CD4-positive, alpha-beta T cell treated with Interleukin-12 subunit alpha and Interleukin-12 subunit beta, for 1 hour (primary cell): ENCODE measurements at regions not wholly inside any gene's neighbourhood (a gene's known extent, or its start where the extent isn't known, plus 50 kb on each side); places are given as distances from the start of the nearest gene placed in this dataset.
"Not testable (repeated sequence)": the region's sequence is repeated elsewhere in the genome, so short reads cannot be mapped to it uniquely, and the experiment has no call there.

ENCODE experiments used
- DNase-seq: peaks from one replicate; pipeline ENCODE4 v3.0.0-alpha.2; 2020

DNA sequence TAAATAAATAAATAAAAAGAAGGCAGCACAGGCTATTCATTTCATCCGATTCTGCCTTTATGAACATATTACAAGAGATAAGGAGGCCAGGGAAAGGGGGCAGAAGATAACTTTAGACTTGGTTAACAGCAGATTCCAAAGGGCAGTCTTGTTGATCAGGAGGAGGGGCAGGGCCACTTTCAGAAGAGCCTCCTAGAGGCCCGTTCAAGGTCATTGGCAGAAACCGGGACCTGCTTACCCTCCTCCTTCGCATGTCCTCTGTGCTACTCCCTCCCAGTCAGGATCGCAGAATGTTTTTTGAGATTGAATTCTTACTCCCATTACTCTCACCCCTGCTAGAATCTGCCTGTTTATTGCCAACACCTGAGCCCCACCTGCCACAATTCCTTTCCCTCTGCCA lies 217.0 kb upstream of the IPO5 start:
- DNase-seq = no peak

DNA sequence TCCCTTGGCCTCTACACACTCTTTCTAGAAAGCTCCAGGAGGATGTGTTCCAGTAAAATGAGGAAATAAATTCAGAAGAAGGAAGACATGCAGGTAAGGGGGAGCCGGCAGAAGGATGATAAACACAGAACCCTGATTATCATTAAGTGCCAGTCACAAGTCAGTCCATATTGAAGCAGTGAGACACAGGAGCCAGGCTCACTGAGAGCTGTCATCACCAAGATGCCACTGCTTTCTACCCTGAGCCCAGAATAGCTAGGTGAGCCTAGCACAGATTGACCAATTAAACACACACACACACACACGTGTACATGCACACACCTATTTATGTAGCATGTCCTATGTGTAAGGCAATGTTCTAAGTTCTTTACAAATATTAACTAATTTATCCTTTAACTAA lies 211.4 kb upstream of the IPO5 start:
- DNase-seq = no peak

DNA sequence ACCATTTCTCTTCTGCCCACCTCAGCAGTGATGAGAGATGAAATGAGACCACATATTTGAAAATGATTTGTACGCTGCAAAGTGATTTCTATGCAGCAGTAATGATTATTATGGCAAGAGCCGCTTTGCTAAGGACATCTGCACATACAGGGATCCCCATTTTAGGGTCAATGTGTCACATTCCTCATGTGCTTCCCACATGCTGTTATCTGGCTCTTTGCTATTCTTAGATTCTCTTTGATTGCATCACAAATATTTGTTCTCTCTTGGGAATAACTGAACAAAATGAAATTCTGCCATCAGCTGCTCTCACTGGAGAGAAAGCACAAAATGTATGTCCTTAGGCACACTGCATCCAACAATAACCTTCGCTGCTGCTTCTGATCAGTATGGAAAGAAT lies 209.5 kb upstream of the IPO5 start:
- no peak for DNase-seq

DNA sequence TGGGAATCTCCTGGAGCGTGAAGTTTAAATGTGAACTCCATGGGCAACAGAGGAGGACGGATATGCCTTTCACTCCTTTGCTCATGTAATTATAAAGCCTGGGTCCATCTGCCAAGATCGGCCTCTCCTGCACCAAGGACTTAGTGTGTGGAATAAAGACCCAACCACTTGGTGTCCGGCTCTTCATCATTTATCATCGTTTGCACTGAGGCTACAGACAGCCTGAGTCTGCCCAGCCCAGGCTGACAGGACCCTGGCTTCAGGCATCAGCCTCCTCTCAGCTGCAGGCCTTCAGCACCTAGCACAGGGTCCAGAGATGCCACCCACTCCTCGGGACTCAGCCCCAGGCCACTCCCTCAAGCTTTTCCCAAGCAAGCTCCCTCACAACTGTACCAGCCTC lies 206.8 kb upstream of the IPO5 start:
- DNase-seq = no peak

DNA sequence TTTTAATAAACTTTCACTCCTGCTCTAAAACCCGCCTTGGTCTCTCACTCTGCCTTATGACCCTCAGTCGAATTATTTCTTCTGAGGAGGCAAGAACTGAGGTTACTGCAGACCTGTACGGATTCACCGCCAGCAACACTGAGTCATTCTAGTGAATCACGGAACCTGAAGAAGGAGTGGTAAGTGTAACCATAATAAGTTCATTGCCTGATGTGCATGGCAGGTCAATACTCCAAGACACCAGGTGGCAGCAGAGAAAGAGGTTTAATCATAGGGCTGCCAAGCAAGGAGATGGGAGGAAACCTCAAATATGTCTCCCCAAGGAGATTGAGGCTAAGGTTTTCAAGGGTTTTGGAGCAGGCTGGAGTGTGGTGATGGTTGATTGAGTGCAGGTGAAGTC lies 204.3 kb upstream of the IPO5 start:
- no peak for DNase-seq

DNA sequence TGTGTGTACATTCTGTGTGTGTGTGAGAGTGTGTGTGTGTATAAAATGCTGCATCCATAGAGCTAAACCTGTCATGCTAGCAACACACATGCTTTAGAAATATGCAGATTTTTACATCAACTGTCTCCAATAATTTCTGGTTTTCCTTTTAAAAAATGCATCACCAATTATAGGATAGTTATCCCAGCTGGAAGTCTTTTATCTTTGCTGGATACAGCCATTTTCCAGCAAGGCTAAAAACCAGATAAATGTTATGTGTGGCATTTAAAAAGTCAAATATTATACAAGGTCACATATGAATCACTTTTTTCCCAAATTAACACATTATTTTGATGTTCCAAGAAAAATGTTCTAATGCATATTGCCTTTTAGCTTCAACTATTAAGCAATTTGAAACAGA lies 202.0 kb upstream of the IPO5 start:
- DNase-seq = no peak

DNA sequence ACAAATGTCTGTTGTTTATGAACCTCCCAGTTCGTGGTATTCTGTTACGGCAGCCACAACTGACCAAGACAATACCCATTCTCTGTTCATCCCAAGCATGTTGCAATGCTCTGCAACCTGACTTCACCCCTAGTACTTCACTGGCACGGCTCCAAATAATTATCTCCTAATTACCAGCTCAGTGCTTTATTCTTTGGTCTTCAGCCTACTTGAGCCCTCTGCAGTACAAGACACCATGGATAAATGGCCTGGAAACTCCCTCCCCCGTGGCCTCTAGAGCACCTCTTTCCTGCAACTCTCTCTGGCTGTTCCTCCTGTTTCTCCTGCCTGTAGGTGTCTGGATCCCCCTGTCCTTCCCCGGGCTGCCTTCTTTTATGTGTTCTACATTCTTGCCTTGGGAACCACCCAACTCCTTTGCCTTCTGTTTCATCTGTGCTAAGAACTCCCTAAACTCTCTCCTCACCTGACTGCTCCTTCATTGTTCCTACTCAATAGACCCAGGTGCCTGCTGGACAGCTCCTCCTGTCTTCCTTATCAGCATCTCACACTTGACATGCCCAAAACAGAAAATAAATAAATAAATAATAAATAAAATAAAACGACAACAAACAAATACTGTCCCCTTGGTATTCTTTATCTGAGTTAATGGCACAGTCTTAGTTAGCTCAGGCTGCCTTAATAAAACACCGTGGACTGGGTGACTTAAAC lies 200.4 kb upstream of the IPO5 start:
- DNase-seq = no peak

DNA sequence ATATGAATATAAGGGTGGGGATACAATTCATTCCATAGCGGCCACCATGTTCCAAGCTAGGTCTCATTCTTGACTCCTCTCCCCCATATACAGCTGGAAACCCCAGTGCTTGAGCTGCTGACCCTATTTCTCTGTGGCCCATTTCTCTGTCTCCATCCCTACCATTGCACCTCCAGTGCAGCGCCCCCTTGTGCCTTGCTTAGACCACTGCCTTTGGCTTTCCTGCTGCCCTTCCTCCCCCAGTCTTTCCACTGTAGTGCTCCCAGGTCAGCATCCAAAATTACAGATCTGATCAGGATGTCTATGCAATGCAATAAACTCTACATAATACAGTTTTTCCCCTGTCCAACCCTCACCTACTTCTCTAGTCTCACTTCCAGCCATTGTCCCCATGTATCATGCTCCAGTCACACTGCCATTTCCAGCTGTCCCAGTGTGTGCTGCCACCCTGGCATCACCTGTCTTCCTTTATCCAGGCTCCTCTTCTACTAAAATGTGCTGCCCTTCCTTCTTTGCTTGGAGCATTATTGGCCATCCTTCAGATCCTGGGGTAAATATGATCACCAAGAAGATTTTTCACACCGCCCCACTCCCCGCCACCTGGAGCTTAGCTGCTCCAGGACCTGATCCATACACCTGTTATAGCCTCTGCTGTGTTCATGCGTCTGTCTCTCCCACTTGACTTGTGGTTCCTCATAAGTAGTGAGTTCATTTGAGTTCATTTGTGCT lies 199.4 kb upstream of the IPO5 start:
- no peak for DNase-seq

DNA sequence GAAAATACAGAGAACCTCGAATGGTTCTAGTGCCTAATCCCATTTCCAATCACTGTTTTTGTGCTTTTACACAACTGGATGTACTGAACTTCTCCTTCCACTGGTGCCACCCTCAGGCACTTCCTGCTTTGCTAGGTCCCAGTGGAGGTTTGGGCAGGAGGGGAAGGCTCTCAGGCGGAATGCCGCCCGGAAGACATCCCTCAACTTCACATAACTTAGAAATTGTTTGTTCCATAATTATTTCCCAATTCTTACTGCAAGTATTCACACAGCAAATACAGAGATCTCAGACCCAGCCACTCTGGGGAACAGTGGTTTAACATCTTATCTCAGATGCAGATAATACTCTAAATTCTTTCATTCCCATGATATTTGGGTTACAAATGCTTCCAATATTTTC lies 195.7 kb upstream of the IPO5 start:
- DNase-seq = no peak

DNA sequence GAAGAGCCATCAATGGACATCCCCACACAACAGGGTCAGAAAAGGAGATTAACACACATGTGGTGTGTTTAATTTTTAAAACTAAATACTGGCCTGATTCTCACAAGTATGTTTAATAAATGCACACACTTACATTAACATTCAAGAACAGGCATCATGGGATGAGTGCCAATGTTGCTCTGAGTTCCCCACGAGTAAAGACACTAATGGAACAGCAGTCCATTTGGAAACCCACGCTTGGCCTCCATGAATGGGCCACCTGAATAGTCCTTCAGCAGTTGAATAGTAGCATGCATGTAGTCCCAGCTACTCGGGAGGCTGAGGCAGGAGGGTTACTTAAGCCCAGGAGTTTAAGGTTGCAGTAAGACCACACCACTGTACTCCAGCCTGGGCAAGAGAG lies 195.2 kb upstream of the IPO5 start:
- no peak for DNase-seq

DNA sequence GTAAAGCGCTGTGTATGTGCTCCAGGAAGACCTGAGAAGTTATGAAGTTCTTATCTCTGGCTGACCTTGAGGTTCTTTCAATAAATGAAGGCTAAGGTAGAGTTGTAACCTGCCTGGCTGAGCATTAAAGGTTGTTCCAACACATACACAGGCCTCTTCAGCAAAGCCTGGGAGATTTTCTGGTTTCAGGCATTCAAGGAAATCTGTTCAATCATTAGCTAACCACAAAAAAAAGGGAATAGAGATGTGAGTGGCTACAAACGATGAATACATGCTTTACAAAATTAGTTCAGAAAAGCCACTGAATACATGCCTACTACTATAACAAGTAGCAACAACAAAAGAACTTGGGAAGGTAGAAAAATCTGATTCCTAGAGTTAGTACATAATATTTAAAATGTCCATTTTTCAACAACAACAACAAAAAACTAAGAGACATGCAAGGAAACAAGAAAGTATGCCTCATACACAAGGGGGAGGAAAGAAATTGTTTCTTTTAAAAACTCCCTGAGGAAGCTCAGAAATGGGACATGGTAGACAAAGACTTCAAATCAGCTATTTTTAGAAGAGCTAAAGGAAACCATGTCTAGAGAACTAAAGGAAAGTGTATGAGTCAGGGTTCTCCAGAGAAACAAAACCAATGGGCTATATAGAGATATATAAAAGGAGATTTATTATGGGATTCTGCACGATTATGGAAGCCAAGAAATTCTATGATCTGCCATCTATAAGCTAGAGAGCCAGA lies 191.5 kb upstream of the IPO5 start:
- DNase-seq = no peak

DNA sequence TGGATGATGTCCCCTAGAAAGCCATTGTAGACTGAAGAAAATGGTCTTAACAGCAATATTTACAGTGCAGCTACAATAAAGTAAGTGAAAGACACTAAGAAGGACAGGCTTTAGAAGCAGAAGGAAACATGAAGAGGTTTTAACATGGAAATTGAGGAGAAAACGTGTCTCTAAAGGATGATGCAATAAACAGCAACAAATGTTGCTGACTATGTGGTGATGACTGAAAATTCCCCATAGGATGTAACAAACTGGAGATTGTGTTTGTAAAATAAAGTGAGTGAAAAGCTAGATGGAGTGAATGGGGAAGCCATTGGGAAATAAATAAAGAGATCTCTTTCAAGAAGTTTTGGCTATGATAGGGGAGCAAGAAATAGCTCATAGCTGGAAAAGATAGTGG lies 186.7 kb upstream of the IPO5 start:
- no peak for DNase-seq

DNA sequence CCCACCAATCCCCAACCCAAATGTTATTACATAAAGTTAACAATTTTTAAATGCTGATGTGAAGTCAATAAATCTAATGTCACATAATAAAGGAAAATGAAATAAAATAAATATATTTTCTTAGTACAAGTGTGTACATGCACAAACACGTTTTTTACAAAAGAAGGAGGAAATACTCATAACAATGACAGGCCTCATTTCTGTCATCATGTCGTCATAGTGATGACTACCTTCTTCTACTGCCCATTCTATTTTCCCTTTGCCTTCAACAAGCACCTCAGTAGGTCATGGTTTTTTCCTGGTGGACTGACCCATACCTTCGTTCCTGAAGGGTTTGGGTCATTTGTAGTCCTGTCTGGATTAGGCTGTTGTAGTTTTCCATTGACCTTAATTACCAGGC lies 185.3 kb upstream of the IPO5 start:
- DNase-seq = no peak

DNA sequence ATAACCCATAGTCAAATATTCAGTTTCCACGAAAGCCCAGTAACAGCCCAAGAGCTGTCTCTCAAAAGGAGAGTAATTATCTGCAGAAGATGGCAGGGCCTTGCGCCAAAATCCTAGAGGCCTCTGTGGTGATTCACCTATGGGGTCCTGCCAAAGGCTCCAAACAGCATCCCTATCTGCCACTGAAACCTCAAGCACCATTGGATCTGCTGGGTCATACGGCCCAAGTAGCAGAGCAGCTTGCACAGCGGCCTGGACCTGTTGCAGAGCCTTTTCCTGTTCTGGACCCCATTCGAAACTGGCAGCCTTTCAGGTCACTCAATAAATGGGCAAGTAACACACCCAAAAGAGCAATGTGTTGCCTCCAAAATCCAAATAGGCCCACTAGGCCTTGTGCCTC lies 183.2 kb upstream of the IPO5 start:
- not testable (repeated sequence) for DNase-seq

DNA sequence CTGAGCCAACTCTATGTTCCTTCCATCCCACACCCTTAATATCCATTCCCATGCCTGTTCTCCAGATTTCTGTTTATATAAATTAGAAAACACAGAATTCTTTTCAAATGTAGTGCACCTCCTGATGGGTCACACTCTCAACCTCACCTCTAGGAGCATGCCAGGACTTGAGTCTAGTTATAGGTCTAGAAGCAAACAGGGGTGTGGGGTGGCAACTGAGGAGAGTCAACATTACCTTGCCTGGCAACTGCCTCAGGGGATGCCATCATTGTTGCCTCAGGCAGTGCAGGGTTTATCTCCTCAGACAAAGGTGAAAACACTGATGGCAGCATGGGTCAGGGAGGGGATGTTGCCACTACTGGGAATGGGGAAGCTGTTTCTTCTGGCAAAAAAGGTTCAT lies 181.0 kb upstream of the IPO5 start:
- DNase-seq = not testable (repeated sequence)

DNA sequence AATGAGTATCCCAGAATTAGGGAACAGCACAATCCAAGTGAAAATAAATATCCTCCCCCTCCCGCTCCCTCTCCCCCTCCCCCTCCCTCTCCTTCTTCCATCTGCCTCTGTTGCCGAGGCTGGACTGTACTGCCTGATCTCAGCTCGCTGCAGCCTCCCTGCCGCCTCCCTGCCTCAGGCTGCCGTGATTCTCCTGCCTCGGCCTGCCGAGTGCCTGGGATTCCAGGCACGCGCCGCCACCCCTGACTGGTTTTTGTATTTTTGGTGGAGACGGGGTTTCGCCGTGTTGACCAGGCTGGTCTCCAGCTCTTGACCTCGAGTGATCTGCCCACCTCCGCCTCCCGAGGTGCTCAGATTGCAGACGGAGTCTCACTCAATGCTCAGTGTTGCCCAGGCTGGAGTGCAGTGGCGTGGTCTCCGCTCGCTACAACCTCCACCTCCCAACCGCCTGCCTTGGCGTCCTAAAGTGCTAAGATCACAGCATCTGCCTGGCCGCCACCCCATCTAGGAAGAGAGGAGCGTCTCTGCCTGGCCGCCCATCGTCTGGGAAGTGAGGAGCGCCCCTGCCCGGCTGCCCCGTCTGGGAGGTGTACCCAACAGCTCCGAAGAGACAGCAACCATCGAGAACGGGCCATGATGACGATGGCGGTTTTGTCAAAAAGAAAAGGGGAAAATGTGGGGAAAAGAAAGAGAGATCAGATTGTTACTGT lies 178.9 kb upstream of the IPO5 start:
- DNase-seq = not testable (repeated sequence)

DNA sequence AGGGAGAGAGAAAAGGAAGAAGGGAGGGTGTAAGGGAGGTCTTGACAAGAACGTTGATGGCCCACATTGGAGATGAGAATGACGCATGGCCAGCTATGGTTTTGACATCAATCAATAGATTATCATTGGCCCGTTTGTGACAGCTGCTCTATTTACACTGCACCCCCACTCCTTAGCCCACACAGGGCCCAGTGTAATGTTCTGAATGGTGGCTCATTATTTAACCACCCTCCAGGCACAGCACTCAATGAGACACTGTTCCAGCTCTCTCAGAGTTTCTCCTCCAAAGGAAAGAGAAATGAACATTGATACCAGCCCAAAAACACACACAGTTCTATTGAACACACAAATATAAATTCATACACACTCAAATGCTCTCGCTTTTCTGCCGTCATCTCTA lies 173.0 kb upstream of the IPO5 start:
- DNase-seq = no peak

DNA sequence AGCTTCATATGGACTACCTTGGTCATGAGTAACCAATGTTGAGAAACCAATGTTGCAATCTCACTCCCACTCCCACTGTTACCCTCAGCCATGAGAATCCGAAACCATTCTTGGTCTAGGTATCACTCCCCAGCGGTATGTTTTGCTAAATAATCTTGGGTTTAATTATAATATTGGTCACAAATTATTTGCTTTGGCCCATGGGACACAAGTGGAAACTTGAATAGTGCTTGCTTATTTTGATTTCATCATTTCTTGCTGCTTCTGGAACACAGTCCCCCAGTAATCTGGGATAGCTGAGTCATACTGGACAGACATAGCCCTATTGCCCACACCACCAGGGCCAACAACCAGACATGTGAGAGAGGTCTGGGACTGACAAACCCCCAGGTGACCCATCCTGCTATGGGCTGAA lies 171.6 kb upstream of the IPO5 start:
- DNase-seq = no peak

DNA sequence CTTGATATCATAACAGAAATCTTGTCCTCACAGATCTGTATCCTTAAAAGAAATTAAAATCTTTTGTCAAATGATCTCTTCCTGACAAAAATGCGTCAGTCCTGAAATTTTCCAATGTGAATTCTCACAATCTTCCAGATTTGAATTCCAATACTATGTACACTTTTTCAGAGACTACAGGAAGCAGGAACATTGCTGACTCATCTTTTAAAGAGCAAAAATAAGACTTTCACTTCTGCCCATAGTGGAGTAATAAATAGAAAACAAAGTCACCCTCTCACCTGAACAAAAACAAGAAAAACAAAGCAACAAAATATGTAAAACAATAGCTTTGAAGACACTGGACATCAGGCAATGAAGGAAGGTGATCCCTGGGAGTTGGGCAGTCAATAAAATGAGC lies 167.0 kb upstream of the IPO5 start:
- no peak for DNase-seq

DNA sequence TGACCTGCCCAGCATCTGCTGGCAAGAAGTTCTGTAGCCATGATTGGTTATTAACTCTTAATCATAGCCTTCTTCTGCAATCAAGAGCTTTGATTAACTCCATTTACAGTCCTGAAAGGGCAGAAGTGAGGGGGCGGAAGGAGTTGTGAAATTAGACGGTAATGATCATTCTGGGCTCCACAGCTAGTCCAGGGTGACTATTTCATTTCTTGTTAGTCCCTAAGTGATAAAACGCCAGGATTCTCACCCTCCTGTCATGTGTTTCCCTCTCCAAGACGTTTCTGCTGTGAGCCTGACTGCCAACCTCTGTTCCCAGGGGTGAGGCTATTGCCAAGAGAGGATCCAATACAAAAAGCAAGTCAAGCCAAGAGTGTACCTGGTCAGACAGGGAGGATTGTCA lies 155.9 kb upstream of the IPO5 start:
- DNase-seq = no peak

DNA sequence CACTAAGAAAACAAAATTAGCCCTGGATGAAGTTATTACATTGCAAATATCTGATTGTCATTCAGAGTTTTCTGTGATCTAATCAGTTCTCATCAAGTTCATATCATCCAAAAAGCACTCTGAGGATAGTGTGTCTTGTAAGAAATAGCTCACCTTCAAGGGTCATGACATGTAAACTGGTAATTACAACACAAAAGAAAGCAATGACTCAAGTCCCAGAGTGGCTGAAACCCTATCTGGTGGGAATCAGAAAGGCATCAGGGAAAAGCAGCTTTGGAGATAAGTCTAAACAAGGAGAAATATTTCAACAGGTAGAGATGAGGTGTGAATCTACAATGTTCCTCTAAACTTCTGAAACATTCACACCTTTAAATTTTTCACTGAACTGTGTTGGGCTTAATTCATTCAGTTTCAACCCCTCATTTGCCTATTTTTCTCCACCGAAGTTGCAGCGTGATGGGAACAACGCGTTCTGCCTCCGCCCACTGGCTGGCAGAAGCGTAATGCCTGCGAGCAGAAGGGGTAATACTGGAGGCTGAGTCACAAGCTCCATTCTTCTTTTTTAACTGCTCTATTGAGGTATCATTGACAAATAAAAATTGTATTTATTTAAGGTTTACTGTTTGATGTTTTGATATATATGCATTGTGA lies 155.2 kb upstream of the IPO5 start:
- no peak for DNase-seq

DNA sequence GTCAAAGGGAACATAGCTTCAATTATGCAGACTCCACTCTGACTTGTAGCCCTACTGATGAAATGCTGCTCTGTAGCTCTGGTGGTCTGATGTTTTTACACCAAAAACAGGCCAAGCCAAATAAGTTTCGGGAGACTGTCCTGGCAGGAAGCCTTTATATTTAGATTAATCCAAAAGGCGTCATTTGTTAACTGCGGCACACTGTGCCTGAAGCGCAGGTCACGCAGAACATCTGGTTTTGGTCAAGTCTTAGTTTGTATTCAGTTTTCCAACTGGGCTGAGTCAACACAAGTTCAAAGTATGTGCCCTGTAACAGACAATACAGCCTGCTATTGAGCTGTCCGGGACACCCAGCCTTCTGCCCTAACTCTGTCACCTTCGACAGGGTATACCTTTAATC lies 154.6 kb upstream of the IPO5 start:
- DNase-seq = no peak

DNA sequence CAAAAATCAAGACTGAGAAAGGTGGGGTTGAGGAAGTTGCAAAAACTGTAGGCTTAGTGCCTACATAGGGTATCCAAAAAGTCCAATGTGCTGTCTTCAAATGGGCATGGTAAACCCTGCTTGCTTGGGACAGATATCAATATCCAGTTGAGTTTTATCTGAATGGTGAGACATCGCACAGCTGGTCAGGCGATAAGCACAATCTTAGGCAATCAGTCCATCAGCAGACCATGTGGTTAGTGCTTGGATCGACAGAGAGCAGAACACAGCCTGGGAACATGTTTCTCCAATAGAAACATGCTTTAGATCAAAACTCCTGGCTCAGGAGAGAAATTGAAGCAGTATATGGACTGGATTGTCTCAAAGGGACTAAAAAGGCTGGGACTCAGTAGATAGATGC lies 151.3 kb upstream of the IPO5 start:
- no peak for DNase-seq
